Breast epithelium (tissue), 3 donors: ENCODE measurements at regions not wholly inside any gene's neighbourhood (a gene's known extent, or its start where the extent isn't known, plus 50 kb on each side); places are given as distances from the start of the nearest gene placed in this dataset.

Experiments
- POLR2A ChIP-seq: fragments of 450-650 bp; IDR thresholded peaks from one replicate; pipeline ENCODE4 v1.6.1; 2016; ENCODE audit warnings: antibody characterized with exemption, mild to moderate bottlenecking, moderate library complexity
- POLR2AphosphoS5 ChIP-seq, 3 donors: sonication (generic); formaldehyde crosslinking; IDR thresholded peaks; one replicate each; pipeline ENCODE4 v1.6.1; 2017; ENCODE audit warnings: antibody characterized with exemption in 3 of 3
- TF ChIP-seq, protein P1 (sequence below), 3 donors: fragments of 450-650 bp; IDR thresholded peaks; one replicate each; pipeline ENCODE4 v1.5.1; 2016 to 2017; ENCODE audit warnings: antibody characterized with exemption in 3 of 3, mild to moderate bottlenecking in 3 of 3, moderate library complexity in 3 of 3

DNA sequence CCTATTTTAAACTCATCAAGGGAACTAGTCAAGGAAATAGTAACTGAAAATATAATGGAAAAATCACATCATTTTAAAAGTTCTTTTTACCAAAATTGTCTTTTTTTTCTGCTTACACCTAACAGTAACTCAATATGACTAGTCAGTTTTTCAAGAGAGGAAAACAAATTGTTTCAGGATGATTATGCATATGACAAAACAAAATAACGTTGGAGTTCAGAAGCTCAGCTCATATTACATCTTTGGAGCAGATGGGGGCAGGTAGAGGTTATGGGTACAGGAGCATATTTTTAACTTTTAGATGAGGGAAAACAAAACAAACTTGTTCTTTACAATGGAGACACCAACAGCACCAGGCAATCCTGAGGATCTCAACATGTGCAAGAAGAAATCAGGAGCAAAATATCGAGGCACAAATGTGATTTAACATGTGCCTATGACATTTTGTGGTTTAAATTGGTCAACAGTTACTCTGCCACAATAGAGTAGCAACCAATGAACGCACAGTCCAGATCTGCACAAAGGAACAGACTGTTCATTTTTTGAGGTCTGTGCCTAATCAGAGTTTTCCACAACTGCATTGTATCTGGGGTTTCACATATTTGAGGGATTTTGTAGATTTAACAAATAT is 659.0 kb downstream of the ANXA1 start:
- TF ChIP-seq, protein P1, sequence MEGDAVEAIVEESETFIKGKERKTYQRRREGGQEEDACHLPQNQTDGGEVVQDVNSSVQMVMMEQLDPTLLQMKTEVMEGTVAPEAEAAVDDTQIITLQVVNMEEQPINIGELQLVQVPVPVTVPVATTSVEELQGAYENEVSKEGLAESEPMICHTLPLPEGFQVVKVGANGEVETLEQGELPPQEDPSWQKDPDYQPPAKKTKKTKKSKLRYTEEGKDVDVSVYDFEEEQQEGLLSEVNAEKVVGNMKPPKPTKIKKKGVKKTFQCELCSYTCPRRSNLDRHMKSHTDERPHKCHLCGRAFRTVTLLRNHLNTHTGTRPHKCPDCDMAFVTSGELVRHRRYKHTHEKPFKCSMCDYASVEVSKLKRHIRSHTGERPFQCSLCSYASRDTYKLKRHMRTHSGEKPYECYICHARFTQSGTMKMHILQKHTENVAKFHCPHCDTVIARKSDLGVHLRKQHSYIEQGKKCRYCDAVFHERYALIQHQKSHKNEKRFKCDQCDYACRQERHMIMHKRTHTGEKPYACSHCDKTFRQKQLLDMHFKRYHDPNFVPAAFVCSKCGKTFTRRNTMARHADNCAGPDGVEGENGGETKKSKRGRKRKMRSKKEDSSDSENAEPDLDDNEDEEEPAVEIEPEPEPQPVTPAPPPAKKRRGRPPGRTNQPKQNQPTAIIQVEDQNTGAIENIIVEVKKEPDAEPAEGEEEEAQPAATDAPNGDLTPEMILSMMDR (IDR thresholded peaks at IDR 0.05), result no peak
- TF ChIP-seq POLR2A (no peak), POLR2AphosphoS5 (IDR thresholded peaks at IDR 0.05) (no peak)
